Panc1 (cell line): ENCODE measurements at regions not wholly inside any gene's neighbourhood (a gene's known extent, or its start where the extent isn't known, plus 50 kb on each side); places are given as distances from the start of the nearest gene placed in this dataset.
"Not testable (repeated sequence)": the region's sequence is repeated elsewhere in the genome, so short reads cannot be mapped to it uniquely, and the experiment has no call there.

ENCODE experiments used
- ATAC-seq: fragments of 200-7000 bp; cut with Tn5 transposase; 2 replicates; pipeline ENCODE4 v1.9.1; 2020; ENCODE audit warnings: mild to moderate bottlenecking, moderate library complexity
- BruUV-seq: library from RNA; stranded (reverse); fragments of 400-500 nt; replicated peaks from 2 replicates; lab custom pipeline; 2021; lab: Mats Ljungman, UMichigan
- CTCF ChIA-PET: fragments of 300-600 bp; sonication (Branson Sonifier 250); formaldehyde crosslinking; loops from one replicate; lab custom pipeline; 2022; ENCODE audit warnings: antibody characterized with exemption; lab: Charles Lee
- POLR2A ChIA-PET: fragments of 300-600 bp; sonication (Branson Sonifier 250); formaldehyde crosslinking; loops from one replicate; lab custom pipeline; 2022; ENCODE audit warnings: antibody characterized with exemption; lab: Charles Lee
- DNase-seq: peaks from one replicate; pipeline ENCODE4 v3.0.0-alpha.2; 2010; ENCODE audit warnings: low read depth, low spot score
- H3K27ac ChIP-seq: 2 replicates; pipeline ENCODE4 v1.5.1; 2011; ENCODE audit warnings: mild to moderate bottlenecking, low read length, inconsistent platforms
- H3K27me3 ChIP-seq: fragments of 200-500 bp; sonication (Bioruptor generic); 2 replicates; pipeline ENCODE4 v1.6.0; 2014; ENCODE audit warnings: low read length, inconsistent platforms; ENCODE audit not compliant: control insufficient read depth, insufficient read depth
- H3K36me3 ChIP-seq: fragments of 200-500 bp; sonication (Bioruptor generic); 2 replicates; pipeline ENCODE4 v1.5.1; 2014; ENCODE audit warnings: inconsistent platforms, mild to moderate bottlenecking, low read length, moderate library complexity; ENCODE audit not compliant: control insufficient read depth, insufficient read depth
- H3K4me1 ChIP-seq: 2 replicates; pipeline ENCODE4 v1.5.1; 2011; ENCODE audit warnings: inconsistent platforms, mild to moderate bottlenecking, low read length, moderate library complexity; ENCODE audit not compliant: control insufficient read depth, insufficient read depth
- H3K4me3 ChIP-seq, 2 experiments: 2 replicates each; pipeline ENCODE4 v1.5.1; 2011 to 2012; ENCODE audit warnings: low read depth in 2 of 2, low read length in 2 of 2, mild to moderate bottlenecking in 2 of 2, inconsistent platforms in 1 of 2, moderate library complexity in 1 of 2
- H3K9me3 ChIP-seq: fragments of 200-500 bp; sonication (Bioruptor generic); 2 replicates; pipeline ENCODE4 v1.5.1; 2014; ENCODE audit warnings: low read depth, mild to moderate bottlenecking, inconsistent platforms, low read length, moderate library complexity; ENCODE audit not compliant: control insufficient read depth, insufficient read depth
- CTCF ChIP-seq: fragments of 450-650 bp; IDR thresholded peaks from 2 replicates; pipeline ENCODE4 v1.5.1; 2017; ENCODE audit warnings: mild to moderate bottlenecking
- POLR2AphosphoS5 ChIP-seq: IDR thresholded peaks from 2 replicates; pipeline ENCODE4 v1.6.1; 2012; ENCODE audit warnings: mild to moderate bottlenecking, low read depth, low read length, moderate library complexity
- REST ChIP-seq, 2 experiments: IDR thresholded peaks; 2 replicates each; pipeline ENCODE4 v1.6.1; 2011 to 2012; ENCODE audit warnings: low read depth in 2 of 2, control low read depth in 1 of 2, low read length in 1 of 2, mild to moderate bottlenecking in 1 of 2, moderate library complexity in 1 of 2; ENCODE audit not compliant: insufficient read depth in 1 of 2
- SIN3A ChIP-seq: IDR thresholded peaks from 2 replicates; pipeline ENCODE4 v1.6.1; 2012; ENCODE audit warnings: low read depth, mild to moderate bottlenecking, low read length, moderate library complexity, borderline replicate concordance; ENCODE audit not compliant: insufficient read depth
- TCF7L2 ChIP-seq: IDR thresholded peaks from 2 replicates; pipeline ENCODE4 v1.6.1; 2011; ENCODE audit warnings: mild to moderate bottlenecking, low read depth, low read length, inconsistent platforms
- in situ Hi-C: cut with HindIII; loops from 2 replicates; pipeline ENCODE4 v1.10.0; 2016; ENCODE audit warnings: low sequenced_read_pairs, low pct_unique_long_range_greater_than_20kb
- intact Hi-C: fragments of 100-400 bp; cut with micrococcal nuclease; formaldehyde crosslinking; loops from one replicate; pipeline ENCODE4 v1.10.0; 2022; ENCODE audit not compliant: unreplicated experiment

GRCh38 chr5:57358796-57359592 lies 123.6 kb downstream of the ACTBL2 start:
- POLR2A ChIA-PET, result interaction anchor here (0.6 kb wide), 2 partner anchors 347 to 1227 kb away, joined by 4 to 8 read pairs; no protein-coding TSS in a partner anchor
- no peak for ATAC-seq
- Histone ChIP-seq H3K27ac (peak overlapping the region; percentile 17; the same call in 1 of the 2 replicates), H3K27me3 (no peaks in the 10 kb centered on the region), H3K9me3 (no peaks in the 10 kb centered on the region), H3K4me1 (no peaks in the 10 kb centered on the region), H3K4me3 (no peak overlapping the region), H3K36me3 (no peaks in the 10 kb centered on the region)
- no peak for DNase-seq
- intact Hi-C loops (no loop called here), in situ Hi-C loops (no loop called here)
- TF ChIP-seq CTCF (no peak), TCF7L2 (no peak), POLR2AphosphoS5 (no peak), REST (IDR thresholded peaks at IDR 0.05; ENCODE audit: insufficient read depth in 1 of 2, low read depth in 2 of 2, low read length in 1 of 2) (no peak), SIN3A (no peak)
- BruUV-seq, result no TSS peak
- CTCF ChIA-PET, result no interaction called here

GRCh38 chr5:57356850-57357249 lies 125.8 kb downstream of the ACTBL2 start:
- H3K36me3 ChIP-seq, ATAC-seq, H3K27me3 ChIP-seq, DNase-seq, H3K27ac ChIP-seq, H3K9me3 ChIP-seq, BruUV-seq, POLR2A ChIA-PET, H3K4me1 ChIP-seq, H3K4me3 ChIP-seq, in situ Hi-C loops, intact Hi-C loops, CTCF ChIA-PET: not testable (repeated sequence)

GRCh38 chr5:57349214-57349613 lies 133.4 kb downstream of the ACTBL2 start:
- no peaks in the 10 kb centered on the region for H3K36me3 ChIP-seq
- BruUV-seq, result no TSS peak
- peaks cover 15% of the 10 kb centered on the region for H3K4me1 ChIP-seq
- H3K27ac ChIP-seq, result peak overlapping the region; percentile 74
- ChIA-PET CTCF (interaction anchor here (0.6 kb wide), 1 partner anchor 1413 kb away, joined by 4 read pairs; no protein-coding TSS in a partner anchor), POLR2A (no interaction called here)
- ATAC-seq (peak; percentile 82), DNase-seq (no peak)
- H3K9me3 ChIP-seq, result peaks cover 4% of the 10 kb centered on the region; the same call in 1 of the 2 replicates
- peak overlapping the region in 1 of 2 experiments; percentile 16; a peak in 2 of 4 replicates for H3K4me3 ChIP-seq
- no peaks in the 10 kb centered on the region for H3K27me3 ChIP-seq
- intact Hi-C loops, result no loop called here
- in situ Hi-C loops, result no loop called here
- no peak for TF ChIP-seq CTCF
- TF ChIP-seq REST (IDR thresholded peaks at IDR 0.05; ENCODE audit: insufficient read depth in 1 of 2, low read depth in 2 of 2, low read length in 1 of 2), result no peak
- no peak; the same call in 1 of the 2 replicates for TF ChIP-seq POLR2AphosphoS5
- 0 out of 2 replicates have a peak, but pooled peaks have one; percentile 21 for TF ChIP-seq TCF7L2
- TF ChIP-seq SIN3A, result no peak
